GM21515 (cell line): ENCODE measurements at regions not wholly inside any gene's neighbourhood (a gene's known extent, or its start where the extent isn't known, plus 50 kb on each side); places are given as distances from the start of the nearest gene placed in this dataset.
"Not testable (repeated sequence)": the region's sequence is repeated elsewhere in the genome, so short reads cannot be mapped to it uniquely, and the experiment has no call there.

Source experiments
- ATAC-seq: cut with Tn5 transposase; IDR thresholded peaks from one replicate; pipeline ENCODE4 v1.9.1; 2021; ENCODE audit not compliant: unreplicated experiment

- ATAC-seq: no peak
Observed at GRCh38 chr3:109982201-109982600, 644.9 kb upstream of the DPPA4 start.

GRCh38 chr3:109984976-109985375 is 647.6 kb upstream of the DPPA4 start:
- ATAC-seq: no peak

GRCh38 chr3:109985943-109986555 is 648.7 kb upstream of the DPPA4 start:
- ATAC-seq: no peak

GRCh38 chr3:109994853-109995252 is 657.5 kb upstream of the DPPA4 start:
- ATAC-seq: no peak

DNA sequence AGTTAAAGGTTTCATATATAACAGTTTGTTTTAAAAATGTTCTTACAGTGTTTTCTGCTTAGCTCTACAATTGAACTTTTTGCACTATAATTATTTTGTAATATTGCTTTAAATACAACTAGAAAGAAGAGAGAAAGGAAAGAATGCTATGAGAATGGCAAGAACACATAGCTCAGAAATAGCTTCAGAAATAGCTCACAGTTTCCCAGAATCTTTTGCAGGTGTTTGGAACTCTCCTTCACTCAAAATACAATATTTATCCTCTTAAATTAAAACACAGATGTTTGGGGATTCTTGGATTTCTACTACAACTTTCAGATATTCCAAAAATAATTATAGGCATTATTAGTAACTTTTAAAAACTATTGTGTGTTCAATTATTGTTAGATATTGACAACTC is 658.0 kb upstream of the DPPA4 start:
- no peak for ATAC-seq

DNA sequence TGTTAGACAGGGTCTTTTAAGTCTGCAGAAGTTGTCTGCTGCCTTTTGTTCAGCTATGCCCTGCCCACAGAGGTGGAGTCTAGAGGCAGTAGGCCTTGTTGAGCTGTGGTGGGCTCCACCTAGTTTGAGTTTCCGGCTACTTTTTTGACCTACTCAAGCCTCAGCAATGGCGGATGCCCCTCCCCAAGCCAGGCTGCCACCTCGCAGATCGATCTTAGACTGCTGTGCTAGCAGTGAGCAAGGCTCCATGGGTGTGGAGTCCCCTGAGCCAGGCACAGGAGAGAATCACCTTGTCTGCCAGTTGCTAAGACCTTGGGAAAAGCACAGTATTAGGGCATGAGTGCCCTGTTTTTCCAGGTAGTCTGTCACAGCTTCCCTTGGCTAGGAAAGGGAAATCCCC is 664.6 kb upstream of the DPPA4 start:
- not testable (repeated sequence) for ATAC-seq

GRCh38 chr3:110006913-110007312 is 669.6 kb upstream of the DPPA4 start:
- no peak for ATAC-seq

GRCh38 chr3:110015231-110015963 is 678.1 kb upstream of the DPPA4 start:
- ATAC-seq: no peak

DNA sequence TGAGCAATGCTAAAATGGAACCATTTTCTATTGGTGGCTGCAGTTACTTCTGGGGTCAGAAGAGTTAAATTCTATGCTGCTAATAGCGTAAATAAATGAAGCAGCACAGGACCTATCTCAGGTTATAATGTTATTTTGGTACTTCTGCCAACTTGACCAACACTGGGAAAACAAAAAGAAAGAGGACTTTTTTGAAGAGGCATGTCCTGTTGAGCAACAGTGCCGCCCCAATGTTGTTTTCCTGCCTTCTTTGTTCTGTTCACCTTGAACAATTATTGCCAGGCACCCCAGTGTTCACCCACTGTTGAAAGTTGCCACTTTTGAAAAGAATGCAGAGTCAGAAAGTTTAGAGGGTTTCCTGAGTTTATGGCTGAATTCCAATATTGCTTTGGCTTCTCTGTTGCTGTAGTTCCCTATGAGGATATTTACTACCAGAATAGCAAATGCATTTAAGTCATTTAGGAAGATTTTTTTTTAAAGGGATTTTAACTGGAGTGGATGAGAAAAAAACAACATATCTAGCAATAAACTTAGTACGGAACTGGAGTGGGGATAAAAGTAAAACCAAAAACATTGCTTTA is 679.0 kb upstream of the DPPA4 start:
- no peak for ATAC-seq

GRCh38 chr3:110017304-110017703 is 680.0 kb upstream of the DPPA4 start:
- no peak for ATAC-seq

- no peak for ATAC-seq
Observed at GRCh38 chr3:110021659-110022058, 684.3 kb upstream of the DPPA4 start.

GRCh38 chr3:110023022-110023421 is 685.7 kb upstream of the DPPA4 start:
- not testable (repeated sequence) for ATAC-seq

DNA sequence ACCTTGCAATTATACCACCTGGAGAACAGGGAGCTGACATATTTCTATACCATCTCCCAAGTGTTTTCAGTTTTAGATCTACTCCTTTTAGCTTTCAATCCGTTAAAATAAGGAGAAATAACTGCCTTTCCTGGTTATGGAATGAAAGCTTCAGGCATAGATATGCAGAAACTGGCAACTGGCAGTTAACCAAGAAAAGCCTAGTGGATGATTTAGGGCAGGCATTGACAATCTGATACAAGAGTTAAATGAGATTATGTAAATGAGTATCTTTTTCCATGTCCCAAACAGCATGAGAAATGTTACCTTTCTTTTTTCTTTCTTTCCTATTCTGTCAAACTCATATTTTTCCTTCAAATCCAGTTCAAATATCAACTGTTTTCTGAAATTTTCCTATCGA is 689.1 kb upstream of the DPPA4 start:
- no peak for ATAC-seq

DNA sequence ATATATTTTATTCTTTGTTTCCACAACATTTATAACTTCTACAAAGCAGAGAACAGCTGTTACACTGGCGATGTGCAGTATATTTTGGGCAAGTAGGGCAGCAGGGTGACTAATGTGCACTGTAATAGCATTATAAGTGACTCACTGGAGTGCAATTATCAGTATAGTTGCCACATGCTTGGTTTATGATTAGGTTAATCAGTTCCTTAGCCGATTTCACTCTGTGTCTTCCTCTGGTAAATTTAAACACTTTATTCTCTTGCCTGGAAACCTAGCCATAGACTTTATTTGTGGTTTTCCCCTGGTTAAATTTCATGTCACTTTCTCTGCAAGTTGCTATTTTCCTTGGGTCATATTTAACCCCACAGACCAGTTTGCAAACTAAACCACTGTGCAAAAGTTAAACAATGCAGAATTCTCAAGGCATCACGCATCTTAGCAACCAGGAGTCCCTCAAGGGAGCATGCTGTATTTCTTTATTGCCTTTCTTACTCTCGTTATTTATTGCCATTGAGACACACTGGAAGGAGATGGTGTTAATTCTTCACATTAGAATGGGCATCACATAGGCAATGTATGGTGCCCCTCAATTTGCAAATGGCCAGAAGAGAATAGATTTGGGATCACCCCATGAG is 690.2 kb upstream of the DPPA4 start:
- no peak for ATAC-seq

- no peak for ATAC-seq
Observed at GRCh38 chr3:110031975-110032374, 694.6 kb upstream of the DPPA4 start.

DNA sequence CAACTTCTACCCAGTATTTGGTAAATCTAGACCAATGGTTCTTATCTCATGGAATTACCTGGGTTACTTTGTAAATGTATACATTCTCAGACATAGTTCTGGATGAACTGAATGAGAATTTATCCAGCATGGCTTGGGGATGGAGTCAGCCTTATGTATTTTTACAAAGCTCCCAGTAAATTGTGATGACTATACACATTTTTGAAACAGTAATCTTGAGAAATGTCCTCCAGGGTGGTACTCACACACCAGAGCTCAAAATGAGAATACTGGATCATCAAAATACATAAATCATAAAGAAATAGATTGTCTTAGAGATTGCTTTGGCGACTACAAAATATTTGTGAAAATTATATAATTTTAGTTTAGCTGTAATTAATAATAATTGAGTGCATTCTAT is 722.1 kb upstream of the DPPA4 start:
- ATAC-seq: no peak

DNA sequence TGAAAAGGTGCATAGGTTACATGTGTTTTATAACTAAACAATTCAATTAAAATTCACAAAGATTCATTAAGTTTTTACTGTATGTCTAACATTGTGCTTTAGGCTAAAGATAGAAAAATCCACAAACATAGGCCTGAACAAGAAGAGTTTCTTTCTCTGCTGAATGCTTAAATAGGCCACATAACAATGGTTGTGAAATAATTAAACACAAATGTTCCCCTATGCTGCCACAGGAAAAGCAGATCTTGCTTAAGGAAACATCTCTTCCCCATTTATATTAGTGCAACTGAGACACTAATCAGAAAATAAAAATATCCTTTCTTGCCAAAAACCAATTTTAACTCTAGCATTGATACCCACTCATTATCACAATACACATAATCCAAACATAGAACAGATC is 725.4 kb upstream of the DPPA4 start:
- no peak for ATAC-seq

- ATAC-seq: no peak
Observed at GRCh38 chr3:110063178-110063577, 725.8 kb upstream of the DPPA4 start.

- ATAC-seq: no peak
Observed at GRCh38 chr3:110066206-110066605, 728.9 kb upstream of the DPPA4 start.

DNA sequence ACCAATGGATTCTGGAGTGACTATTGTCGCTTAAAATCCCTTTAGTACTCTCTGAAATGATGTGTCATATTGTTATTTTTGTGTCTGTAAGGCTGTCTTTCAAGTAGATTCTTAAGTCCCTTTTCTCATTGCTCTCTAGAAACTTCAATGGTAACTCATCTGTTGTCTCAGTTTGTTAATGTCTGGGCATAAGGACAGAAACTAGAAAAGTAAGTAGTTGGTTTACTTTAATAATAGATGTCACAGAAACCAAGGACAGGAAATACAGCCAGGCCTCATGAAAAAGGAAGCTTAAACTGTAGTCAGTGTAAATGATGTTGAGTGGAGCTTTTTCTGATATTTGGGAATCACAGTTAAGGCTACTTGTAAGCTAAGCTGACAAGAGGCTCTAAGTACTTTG is 730.2 kb upstream of the DPPA4 start:
- ATAC-seq: no peak

GRCh38 chr3:110069761-110070160 is 732.4 kb upstream of the DPPA4 start:
- no peak for ATAC-seq
